Hematopoietic multipotent progenitor cell treated with erythropoietin and hydrocortisone succinate and interleukin-3 and kit ligand, for 4 days (in vitro differentiated cells): ENCODE measurements at regions not wholly inside any gene's neighbourhood (a gene's known extent, or its start where the extent isn't known, plus 50 kb on each side); places are given as distances from the start of the nearest gene placed in this dataset.

Source experiments
- DNase-seq: peaks from one replicate; pipeline ENCODE4 v3.0.0-alpha.2; 2015

DNA sequence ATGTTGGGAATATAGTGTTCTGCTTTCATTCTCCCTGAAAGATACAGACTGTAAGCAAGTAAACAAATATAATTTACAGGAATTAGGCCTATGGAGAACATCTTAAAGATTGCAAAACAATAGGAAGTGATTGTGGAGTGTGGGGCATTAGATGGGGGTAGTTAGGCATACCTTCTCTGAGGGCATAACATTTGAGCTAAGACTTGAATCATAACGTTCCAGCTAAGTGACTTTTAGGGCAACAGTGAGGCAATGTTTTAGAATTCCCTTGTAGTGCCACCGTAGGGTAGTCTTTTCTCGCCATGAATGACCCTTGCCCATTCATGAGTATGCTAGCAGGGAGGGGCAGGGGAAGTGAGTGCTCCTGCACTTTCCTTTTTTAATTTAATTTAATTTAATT lies 173.3 kb downstream of the SPATA31D1 start:
- no peak for DNase-seq

DNA sequence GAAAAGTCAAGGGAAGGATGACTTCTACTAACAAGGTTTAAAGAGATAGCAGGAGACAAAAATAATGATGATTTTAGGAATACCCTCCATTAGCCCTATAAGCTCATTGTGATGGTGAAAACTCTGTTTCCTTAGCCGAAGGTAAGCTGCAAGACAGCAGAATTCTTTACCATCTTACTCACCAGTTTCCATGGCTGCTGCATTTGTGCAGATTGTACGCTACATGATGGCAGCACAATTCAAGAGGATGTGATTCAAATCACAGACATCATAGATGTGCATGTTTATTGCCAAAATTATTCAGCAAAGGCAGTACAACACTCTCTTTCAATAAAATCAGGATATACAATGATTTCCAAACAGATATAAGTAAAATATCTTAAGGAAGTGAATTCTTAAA lies 175.6 kb downstream of the SPATA31D1 start:
- DNase-seq = no peak

- no peak for DNase-seq
These were observed 178.7 kb downstream of the SPATA31D1 start for GRCh38 chr9:82167296-82167695.

- DNase-seq = no peak
These were observed 180.0 kb downstream of the SPATA31D1 start for GRCh38 chr9:82168585-82168984.

DNA sequence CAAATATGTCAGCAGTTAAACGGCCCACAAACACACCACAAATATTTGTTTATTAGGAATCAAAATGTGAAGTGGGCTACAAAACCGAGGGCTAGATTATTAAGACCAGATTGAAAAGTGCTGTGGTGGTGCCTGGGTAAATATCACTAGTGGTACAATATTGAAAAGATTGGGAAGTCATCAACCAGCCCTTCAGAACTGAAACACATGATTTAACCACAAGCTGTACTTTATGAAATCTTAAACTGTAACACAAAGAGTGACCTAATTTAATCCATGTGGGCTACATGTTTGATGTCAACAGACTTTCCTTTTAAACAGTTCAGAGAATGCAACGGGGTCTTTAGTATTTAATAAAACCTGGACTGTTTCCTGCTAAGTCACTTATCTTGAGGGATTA lies 182.3 kb downstream of the SPATA31D1 start:
- no peak for DNase-seq

GRCh38 chr9:82171271-82171670 lies 182.7 kb downstream of the SPATA31D1 start:
- no peak for DNase-seq

- no peak for DNase-seq
These were observed 192.1 kb downstream of the SPATA31D1 start for GRCh38 chr9:82180711-82181110.

- DNase-seq = no peak
These were observed 194.7 kb downstream of the SPATA31D1 start for GRCh38 chr9:82183181-82183860.

GRCh38 chr9:82184524-82184923 lies 196.0 kb downstream of the SPATA31D1 start:
- no peak for DNase-seq

- no peak for DNase-seq
These were observed 200.2 kb downstream of the SPATA31D1 start for GRCh38 chr9:82188817-82189216.

- DNase-seq = peak; percentile 34
These were observed 202.7 kb downstream of the SPATA31D1 start for GRCh38 chr9:82191082-82191770.

DNA sequence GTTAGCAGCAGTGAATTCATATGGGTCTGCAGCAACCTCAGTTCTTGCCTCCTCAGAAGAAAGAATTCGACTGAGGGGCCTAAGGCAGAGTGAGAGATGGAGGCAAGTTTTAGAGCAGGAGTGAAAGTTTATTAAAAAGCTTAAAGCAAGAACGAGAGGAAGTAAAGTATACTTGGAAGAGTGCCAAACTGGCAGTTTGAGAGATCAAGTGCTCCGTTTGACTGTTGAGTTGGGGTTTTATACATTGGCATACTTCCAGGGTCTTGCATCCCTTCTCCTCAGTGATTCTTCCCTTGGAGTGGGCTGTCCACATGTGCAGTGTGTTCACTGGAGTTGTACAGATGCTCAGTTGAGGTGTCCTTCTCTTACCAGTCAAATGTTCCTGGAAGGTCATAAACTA lies 203.6 kb downstream of the SPATA31D1 start:
- peak; percentile 34 for DNase-seq

DNA sequence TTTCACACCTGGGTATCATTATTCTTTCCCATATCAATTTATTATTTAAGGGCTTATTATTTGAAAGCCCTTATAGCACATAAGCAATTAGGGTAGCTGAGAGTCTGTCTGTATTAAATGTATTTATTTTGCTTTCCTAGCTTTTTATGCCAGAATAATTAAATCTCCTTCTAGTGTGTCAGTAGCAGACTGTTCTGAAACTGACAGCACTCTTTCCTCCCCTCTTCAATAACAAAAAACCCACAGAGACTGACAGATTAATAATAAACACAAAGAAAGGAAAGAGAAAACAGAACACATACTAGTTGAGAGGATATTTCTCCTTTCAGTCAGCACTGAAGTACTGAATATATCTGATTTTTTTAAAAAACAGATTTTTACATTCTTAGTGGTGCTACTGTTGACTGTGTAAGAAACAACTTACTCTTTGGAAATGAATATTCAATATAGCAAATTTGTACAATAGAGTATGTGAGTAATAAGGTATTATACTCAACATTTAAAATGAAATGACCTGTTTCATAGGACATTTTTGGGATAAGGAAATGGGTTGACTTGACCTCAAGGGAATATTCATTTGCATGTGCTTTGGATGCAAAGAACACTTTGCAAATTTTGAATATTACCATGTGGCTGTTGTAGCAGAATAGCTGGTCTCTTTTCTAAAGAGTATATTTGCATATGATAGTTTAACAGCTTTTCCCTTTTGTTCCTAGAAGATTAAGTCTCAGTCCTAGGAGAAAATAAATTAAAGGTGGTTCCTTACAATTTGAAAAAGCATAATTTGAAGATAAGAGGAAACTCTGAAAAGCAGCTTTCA lies 208.3 kb downstream of the SPATA31D1 start:
- DNase-seq = no peak

DNA sequence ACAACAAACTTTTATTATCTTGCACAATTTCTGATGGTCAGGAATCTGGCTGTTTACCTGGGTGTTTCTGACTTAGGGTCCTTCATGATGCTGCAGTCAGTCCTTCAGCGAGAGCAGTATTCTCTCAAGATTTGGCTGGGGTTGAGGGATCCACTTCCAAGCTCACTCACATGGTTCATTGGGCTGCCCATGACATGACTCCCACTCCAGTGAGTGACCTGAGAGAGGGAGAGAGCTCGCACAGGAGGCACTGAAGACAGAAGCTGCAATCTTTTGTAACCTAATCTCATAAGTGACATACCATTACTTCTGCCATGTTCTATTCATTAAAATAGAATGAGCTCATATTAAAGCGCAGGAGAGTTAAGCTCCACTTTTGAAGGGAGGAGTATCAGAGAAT lies 212.6 kb downstream of the SPATA31D1 start:
- no peak for DNase-seq

GRCh38 chr9:82202808-82203207 lies 214.2 kb downstream of the SPATA31D1 start:
- peak; percentile 9 for DNase-seq

DNA sequence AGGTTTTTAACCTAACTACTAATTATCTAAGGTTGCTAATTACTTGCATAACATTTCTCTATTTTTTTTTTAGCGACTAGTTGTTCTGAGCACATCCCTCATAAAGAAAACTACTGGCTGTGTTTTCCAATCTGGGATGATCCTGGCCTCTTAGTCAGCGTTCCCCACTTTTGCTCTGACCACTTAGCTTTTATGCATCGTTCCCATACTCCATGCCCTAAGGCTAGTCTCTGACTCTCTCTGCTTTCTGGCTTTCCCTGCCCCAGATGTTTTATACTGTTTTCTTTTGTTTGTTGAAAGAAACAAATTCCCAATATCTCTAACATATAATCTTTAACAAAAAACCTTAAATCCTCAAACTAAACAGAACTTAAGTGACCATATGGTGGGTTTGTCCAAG lies 217.9 kb downstream of the SPATA31D1 start:
- DNase-seq = no peak

- no peak for DNase-seq
These were observed 218.4 kb downstream of the SPATA31D1 start for GRCh38 chr9:82206946-82207345.

GRCh38 chr9:82208741-82209450 lies 220.3 kb downstream of the SPATA31D1 start:
- no peak for DNase-seq

DNA sequence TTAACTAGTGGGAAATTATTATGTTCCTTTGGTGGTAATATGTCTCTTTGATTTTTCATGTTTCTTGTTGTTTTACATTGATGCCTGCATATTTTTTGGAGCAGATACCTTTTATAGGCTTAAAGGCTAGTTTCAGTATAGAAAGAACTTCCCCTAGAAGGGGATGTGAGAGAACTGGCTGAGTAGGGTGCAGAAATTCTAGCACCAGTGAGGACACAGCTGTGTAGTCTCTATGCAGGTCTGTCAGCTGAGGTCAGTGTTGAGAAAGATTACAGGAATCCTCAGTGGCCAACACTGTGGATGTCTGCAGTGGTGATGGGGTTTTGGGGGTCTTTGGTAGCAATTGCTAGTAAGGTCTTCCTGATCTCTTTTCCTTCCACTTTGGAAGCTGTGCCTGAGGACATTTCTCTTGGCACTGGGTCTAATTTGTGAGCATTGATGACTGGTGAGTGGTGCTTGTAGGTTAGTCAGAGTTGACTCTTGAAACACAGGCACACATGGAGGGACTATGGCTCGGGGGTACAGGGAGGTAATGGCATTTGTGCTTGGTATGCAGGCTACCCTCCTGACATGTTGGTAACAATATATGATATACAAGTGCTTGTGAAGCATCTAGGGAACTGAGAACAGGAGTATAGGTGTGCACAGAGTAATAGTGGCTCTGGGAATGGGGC lies 221.4 kb downstream of the SPATA31D1 start:
- DNase-seq = no peak

- DNase-seq = no peak
These were observed 224.3 kb downstream of the SPATA31D1 start for GRCh38 chr9:82212885-82213284.

DNA sequence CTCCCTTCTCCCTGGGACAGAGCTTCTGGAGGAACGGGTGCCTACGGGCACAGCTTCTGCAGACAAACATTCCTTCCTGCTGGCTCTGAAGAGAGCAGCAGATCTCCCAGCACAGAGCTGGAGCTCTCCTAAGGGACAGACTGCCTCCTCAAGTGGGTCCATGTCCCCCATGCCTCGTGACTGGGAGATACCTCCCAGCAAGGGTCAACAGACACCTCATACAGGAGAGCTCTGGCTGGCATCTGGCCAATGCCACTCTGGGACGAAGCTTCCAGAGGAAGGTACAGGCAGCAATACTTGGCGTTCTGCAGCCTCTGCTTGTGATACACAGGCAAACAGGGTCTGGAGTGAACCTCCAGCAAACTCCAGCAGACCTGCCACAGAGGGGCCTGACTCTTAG lies 227.9 kb downstream of the SPATA31D1 start:
- DNase-seq = no peak

DNA sequence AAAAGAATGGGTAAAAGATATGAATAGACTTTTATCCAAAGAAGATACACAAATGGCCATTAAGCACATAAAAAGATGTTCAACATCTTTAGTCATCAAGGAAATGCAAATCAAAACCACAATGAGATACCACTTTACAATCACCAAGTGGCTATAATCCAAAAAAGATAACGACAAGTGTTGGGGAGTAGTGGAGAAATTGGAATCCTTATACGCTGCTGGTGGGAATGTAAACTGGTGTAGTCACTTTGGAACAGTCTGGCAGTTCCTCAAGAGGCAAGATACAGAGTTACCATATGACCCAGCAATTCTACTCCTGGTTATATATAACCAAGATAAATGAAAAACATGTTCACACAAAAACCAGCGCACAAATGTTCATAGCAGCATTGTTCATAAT lies 234.9 kb downstream of the SPATA31D1 start:
- no peak for DNase-seq

GRCh38 chr9:82231411-82231810 lies 242.8 kb downstream of the SPATA31D1 start:
- no peak for DNase-seq
